Stimulated activated CD8-positive, alpha-beta memory T cell treated with anti-CD3 and anti-CD28 coated beads, Interleukin-7, amount 100 ng/mL, for 4 hours (primary cell): ENCODE measurements at regions not wholly inside any gene's neighbourhood (a gene's known extent, or its start where the extent isn't known, plus 50 kb on each side); places are given as distances from the start of the nearest gene placed in this dataset.

ENCODE experiments used
- DNase-seq, 2 donors: peaks; one replicate each; pipeline ENCODE4 v3.0.0-alpha.2; 2020; ENCODE audit warnings: low read depth in 2 of 2

GRCh38 chr1:29849991-29850757, 613.9 kb downstream of the PTPRU start:
- no peak for DNase-seq

GRCh38 chr1:29849038-29849750, 612.9 kb downstream of the PTPRU start:
- DNase-seq, result peak in 1 of 2 donors; percentile 9

- DNase-seq, result no peak
Measured at GRCh38 chr1:29845910-29846309, 609.6 kb downstream of the PTPRU start.

GRCh38 chr1:29842130-29842529, 605.8 kb downstream of the PTPRU start:
- no peak for DNase-seq

GRCh38 chr1:29839726-29840125, 603.4 kb downstream of the PTPRU start:
- DNase-seq, result no peak

- DNase-seq, result no peak
Measured at GRCh38 chr1:29838738-29839320, 602.5 kb downstream of the PTPRU start.

- DNase-seq, result no peak
Measured at GRCh38 chr1:29836651-29837646, 600.6 kb downstream of the PTPRU start.

GRCh38 chr1:29835874-29836273, 599.6 kb downstream of the PTPRU start:
- no peak for DNase-seq

GRCh38 chr1:29835406-29835805, 599.1 kb downstream of the PTPRU start:
- DNase-seq, result no peak

- DNase-seq, result no peak
Measured at GRCh38 chr1:29833581-29833980, 597.3 kb downstream of the PTPRU start.

- no peak for DNase-seq
Measured at GRCh38 chr1:29832936-29833335, 596.6 kb downstream of the PTPRU start.

- no peak for DNase-seq
Measured at GRCh38 chr1:29832471-29832870, 596.1 kb downstream of the PTPRU start.

GRCh38 chr1:29831500-29832117, 595.3 kb downstream of the PTPRU start:
- DNase-seq, result no peak

GRCh38 chr1:29830916-29831315, 594.6 kb downstream of the PTPRU start:
- DNase-seq, result no peak

- no peak for DNase-seq
Measured at GRCh38 chr1:29830383-29830782, 594.1 kb downstream of the PTPRU start.

- no peak for DNase-seq
Measured at GRCh38 chr1:29829448-29830344, 593.4 kb downstream of the PTPRU start.

GRCh38 chr1:29828526-29829447, 592.5 kb downstream of the PTPRU start:
- no peak for DNase-seq

GRCh38 chr1:29827801-29828525, 591.6 kb downstream of the PTPRU start:
- DNase-seq, result no peak
